DMS153 (cell line): ENCODE measurements at regions not wholly inside any gene's neighbourhood (a gene's known extent, or its start where the extent isn't known, plus 50 kb on each side); places are given as distances from the start of the nearest gene placed in this dataset.
"Not testable (repeated sequence)": the region's sequence is repeated elsewhere in the genome, so short reads cannot be mapped to it uniquely, and the experiment has no call there.

Source experiments
- DNase-seq: peaks from one replicate; lab custom pipeline; 2025; lab: John Stamatoyannopoulos, UW

- DNase-seq = no peak
Measured at GRCh38 chr2:133884739-133885381, 316.6 kb upstream of the NCKAP5 start.

- DNase-seq = no peak
Measured at GRCh38 chr2:133885847-133886246, 317.6 kb upstream of the NCKAP5 start.

GRCh38 chr2:133886735-133887675 is 318.7 kb upstream of the NCKAP5 start:
- peak; percentile 46 for DNase-seq

- no peak for DNase-seq
Measured at GRCh38 chr2:133887676-133888040, 319.4 kb upstream of the NCKAP5 start.

GRCh38 chr2:133888107-133888506 is 319.8 kb upstream of the NCKAP5 start:
- no peak for DNase-seq

- no peak for DNase-seq
Measured at GRCh38 chr2:133888621-133889219, 320.5 kb upstream of the NCKAP5 start.

GRCh38 chr2:133892352-133892913 is 324.2 kb upstream of the NCKAP5 start:
- no peak for DNase-seq

GRCh38 chr2:133894429-133894828 is 326.2 kb upstream of the NCKAP5 start:
- no peak for DNase-seq

- DNase-seq = not testable (repeated sequence)
Measured at GRCh38 chr2:133897838-133898237, 329.6 kb upstream of the NCKAP5 start.

GRCh38 chr2:133900909-133901308 is 332.6 kb upstream of the NCKAP5 start:
- DNase-seq = no peak

GRCh38 chr2:133906396-133906795 is 338.1 kb upstream of the NCKAP5 start:
- DNase-seq = no peak

- DNase-seq = no peak
Measured at GRCh38 chr2:133906926-133907325, 338.7 kb upstream of the NCKAP5 start.

- DNase-seq = no peak
Measured at GRCh38 chr2:133908171-133908570, 339.9 kb upstream of the NCKAP5 start.

GRCh38 chr2:133918141-133918540 is 335.7 kb upstream of the MGAT5 start:
- DNase-seq = no peak

- no peak for DNase-seq
Measured at GRCh38 chr2:133919285-133919684, 334.6 kb upstream of the MGAT5 start.

GRCh38 chr2:133927894-133928293 is 326.0 kb upstream of the MGAT5 start:
- no peak for DNase-seq

- DNase-seq = no peak
Measured at GRCh38 chr2:133936096-133936495, 317.8 kb upstream of the MGAT5 start.

- no peak for DNase-seq
Measured at GRCh38 chr2:133936601-133937000, 317.3 kb upstream of the MGAT5 start.

GRCh38 chr2:133937669-133938068 is 316.2 kb upstream of the MGAT5 start:
- no peak for DNase-seq

GRCh38 chr2:133940134-133940533 is 313.7 kb upstream of the MGAT5 start:
- no peak for DNase-seq

- no peak for DNase-seq
Measured at GRCh38 chr2:133941666-133942065, 312.2 kb upstream of the MGAT5 start.

GRCh38 chr2:133942398-133942797 is 311.5 kb upstream of the MGAT5 start:
- no peak for DNase-seq

GRCh38 chr2:133943108-133943507 is 310.8 kb upstream of the MGAT5 start:
- no peak for DNase-seq
